GM12873 (cell line): ENCODE measurements at regions not wholly inside any gene's neighbourhood (a gene's known extent, or its start where the extent isn't known, plus 50 kb on each side); places are given as distances from the start of the nearest gene placed in this dataset.

Source experiments
- CTCF ChIP-seq: IDR thresholded peaks from 2 replicates; pipeline ENCODE4 v1.5.1; 2012; ENCODE audit warnings: low read depth, mild to moderate bottlenecking, moderate library complexity, low read length, control low read depth; ENCODE audit not compliant: insufficient read depth; ENCODE audit errors: missing control alignments

DNA sequence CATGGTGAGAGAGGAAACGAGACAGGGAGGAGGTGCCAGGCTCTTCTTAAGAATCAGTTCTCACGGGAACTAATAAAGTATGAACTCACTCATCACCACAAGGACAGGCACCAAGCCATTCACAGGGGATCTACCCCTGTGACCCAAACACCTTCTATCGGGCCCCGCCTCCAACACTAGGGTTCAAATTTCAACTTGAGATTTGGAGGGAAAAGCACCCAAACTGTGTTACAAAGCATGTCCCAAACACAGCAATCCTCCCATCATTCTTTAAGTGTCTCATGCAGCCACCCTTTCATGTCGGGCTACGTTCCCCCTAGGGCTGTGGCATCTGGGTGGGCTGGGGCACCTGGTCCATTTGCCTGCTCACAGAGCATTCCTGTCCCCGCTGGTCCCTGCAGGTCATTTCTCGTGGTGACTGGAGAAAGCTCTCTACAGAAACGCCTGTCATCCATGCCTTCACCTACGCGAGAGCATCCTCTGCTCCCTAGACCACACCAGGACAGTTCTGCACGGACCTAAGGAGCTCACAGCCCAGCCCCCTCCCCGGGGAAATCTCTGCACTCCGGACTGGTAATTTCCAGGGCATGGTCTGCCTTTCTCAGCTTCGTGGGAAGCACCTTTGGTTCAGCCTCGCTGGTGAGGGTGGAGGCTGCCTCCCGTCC lies 79.6 kb downstream of the TTLL2 start:
- TF ChIP-seq CTCF, result no peak

DNA sequence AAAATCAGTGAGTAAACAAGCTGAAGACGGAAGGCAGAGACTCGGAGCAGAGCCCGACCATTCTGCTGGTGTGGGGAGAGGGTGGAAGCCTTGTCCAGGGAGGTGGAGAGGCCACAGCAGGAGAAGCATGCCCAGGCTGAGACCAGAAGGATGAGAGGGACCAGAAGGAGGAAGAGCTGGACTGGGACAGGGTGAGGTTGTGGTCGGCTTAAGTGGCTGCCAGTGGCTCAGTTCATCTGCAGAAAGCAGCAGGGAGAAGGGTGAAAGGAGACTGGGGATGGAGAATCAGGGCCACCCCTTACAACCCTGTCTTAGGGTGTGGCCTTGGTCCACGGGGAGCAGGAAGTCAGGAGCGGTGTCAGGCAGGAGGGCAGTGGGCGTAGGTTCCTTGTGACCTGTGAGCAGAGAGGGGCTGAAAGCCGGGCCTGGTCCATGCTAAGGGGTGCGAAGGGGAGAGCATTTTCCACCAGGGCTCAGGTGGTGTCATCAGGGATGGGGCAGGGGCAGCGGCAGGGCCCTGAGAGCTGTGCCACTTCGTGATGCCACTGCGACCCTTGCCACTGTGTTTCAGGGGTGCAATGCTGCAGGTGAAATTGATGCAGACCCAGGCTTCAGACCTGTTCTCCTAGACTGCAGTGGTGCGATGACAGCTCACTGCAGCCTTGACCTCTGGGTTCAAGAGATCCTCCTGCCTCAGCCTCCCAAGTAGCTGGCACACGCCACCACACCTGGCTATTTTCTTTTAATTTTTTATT lies 81.1 kb downstream of the TTLL2 start:
- TF ChIP-seq CTCF, result no peak

DNA sequence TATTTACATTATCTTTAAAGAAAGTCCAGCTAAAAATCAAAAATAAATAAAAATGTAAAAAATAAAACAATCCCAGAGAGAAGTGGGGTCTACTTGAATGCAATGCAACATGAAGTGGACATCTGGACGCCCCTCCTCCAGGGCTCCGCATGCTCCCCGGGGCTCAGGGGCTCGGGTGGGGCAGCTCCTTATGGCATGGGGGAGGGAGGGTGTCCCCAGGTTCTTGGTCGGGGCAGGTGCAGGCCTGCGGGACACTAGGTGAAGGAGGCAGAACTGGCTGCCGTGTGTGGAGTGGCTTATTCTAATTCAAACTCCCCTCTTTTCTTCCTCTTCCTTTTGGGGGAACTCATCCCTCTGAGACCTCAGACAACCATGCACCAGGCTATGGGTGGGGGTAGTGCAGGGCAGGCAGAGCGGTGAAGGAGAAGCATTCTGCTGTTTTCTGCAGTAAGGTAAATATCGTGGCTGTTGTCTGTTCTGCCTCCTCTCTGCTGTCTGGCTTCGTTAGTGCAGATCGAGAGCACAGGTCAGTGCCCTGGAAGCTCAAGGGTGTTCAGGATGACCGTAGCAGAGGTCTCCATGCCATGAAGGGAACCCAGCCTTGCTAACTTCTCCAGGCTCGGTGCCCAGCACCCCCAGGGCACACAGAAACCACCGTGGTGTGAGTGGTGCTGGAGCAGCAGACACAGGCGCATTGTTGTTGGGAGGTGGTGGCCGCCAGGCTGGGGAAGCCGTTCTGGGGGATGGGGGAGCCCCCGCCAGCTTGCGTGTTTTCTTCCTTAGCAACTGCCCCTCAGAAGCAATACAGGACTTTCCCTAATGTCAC lies 82.6 kb downstream of the TTLL2 start:
- no peak for TF ChIP-seq CTCF

- no peak for TF ChIP-seq CTCF
These were observed 83.5 kb downstream of the TTLL2 start for GRCh38 chr6:167408235-167408869.

- no peak for TF ChIP-seq CTCF
These were observed 84.2 kb downstream of the TTLL2 start for GRCh38 chr6:167409079-167409478.

DNA sequence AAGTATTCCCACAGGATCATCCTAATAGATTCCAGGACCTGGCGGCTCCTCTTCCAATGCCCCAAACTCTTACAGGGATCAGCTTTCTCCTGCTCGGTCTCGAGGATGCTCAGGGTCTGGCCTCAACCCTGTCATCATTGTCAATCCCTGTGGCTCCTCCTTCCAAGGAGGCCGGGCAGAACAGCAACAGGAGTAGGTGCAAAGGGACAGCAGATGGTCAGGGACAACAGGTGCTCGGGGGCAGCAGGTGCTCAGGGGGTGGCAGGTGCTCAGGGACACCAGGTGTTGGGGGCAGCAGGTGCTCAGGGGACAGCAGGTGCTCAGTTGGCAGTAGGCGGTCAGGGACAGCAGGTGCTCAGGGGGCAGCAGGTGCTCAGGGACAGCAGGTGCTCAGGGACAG lies 84.8 kb downstream of the TTLL2 start:
- no peak for TF ChIP-seq CTCF
